Umbilical cord (tissue), 1 donor: ENCODE measurements at regions not wholly inside any gene's neighbourhood (a gene's known extent, or its start where the extent isn't known, plus 50 kb on each side); places are given as distances from the start of the nearest gene placed in this dataset.
"Not testable (repeated sequence)": the region's sequence is repeated elsewhere in the genome, so short reads cannot be mapped to it uniquely, and the experiment has no call there.

Experiments
- DNase-seq: peaks from one replicate; pipeline ENCODE4 v3.0.0-alpha.2; 2015; ENCODE audit warnings: low spot score

GRCh38 chr20:25798174-25798993, 101.7 kb upstream of the ZNF337 start:
- DNase-seq: not testable (repeated sequence)

GRCh38 chr20:25797062-25797461, 100.4 kb upstream of the ZNF337 start:
- DNase-seq: not testable (repeated sequence)

- not testable (repeated sequence) for DNase-seq
Observed at GRCh38 chr20:25777241-25777640, 80.6 kb upstream of the ZNF337 start.

- DNase-seq: not testable (repeated sequence)
Observed at GRCh38 chr20:25774711-25775110, 78.1 kb upstream of the ZNF337 start.

GRCh38 chr20:25774203-25774602, 77.5 kb upstream of the ZNF337 start:
- not testable (repeated sequence) for DNase-seq

GRCh38 chr20:25772437-25772836, 75.8 kb upstream of the ZNF337 start:
- not testable (repeated sequence) for DNase-seq

GRCh38 chr20:25771818-25772217, 75.2 kb upstream of the ZNF337 start:
- not testable (repeated sequence) for DNase-seq

- DNase-seq: no peak
Observed at GRCh38 chr20:25761596-25761995, 64.9 kb upstream of the ZNF337 start.

GRCh38 chr20:25761046-25761445, 64.4 kb upstream of the ZNF337 start:
- DNase-seq: not testable (repeated sequence)

GRCh38 chr20:25750765-25751696, 54.4 kb upstream of the ZNF337 start:
- DNase-seq: peak; percentile 47

- DNase-seq: no peak
Observed at GRCh38 chr20:25750220-25750764, 53.6 kb upstream of the ZNF337 start.

GRCh38 chr20:25749649-25750048, 53.0 kb upstream of the ZNF337 start:
- no peak for DNase-seq
